ENCODE measurements at regions not wholly inside any gene's neighbourhood (a gene's known extent, or its start where the extent isn't known, plus 50 kb on each side); places are given as distances from the start of the nearest gene placed in this dataset.

- in situ Hi-C loops (cut with MboI), result no loop called here
- FAIRE-seq, result no peak
- no TSS peak for BruUV-seq (replicated peaks)
- no peak for DNase-seq (ENCODE audit: extremely low read depth in 1 of 4, low spot score in 3 of 4)
- TF ChIP-seq, protein P1, sequence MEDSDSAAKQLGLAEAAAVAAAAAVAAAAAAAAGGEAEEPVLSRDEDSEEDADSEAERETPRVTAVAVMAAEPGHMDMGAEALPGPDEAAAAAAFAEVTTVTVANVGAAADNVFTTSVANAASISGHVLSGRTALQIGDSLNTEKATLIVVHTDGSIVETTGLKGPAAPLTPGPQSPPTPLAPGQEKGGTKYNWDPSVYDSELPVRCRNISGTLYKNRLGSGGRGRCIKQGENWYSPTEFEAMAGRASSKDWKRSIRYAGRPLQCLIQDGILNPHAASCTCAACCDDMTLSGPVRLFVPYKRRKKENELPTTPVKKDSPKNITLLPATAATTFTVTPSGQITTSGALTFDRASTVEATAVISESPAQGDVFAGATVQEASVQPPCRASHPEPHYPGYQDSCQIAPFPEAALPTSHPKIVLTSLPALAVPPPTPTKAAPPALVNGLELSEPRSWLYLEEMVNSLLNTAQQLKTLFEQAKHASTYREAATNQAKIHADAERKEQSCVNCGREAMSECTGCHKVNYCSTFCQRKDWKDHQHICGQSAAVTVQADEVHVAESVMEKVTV (CRISPR knock-in tag; IDR thresholded peaks at IDR 0.05), result no peak
- no peak for TF ChIP-seq TAF7 (tag; IDR thresholded peaks at IDR 0.05)
- no peak for TF ChIP-seq ETV5 (CRISPR knock-in tag; IDR thresholded peaks at IDR 0.05; ENCODE audit: low read depth)
- 0 out of 2 replicates have a peak, but pooled peaks have one; percentile 31 for TF ChIP-seq MAFF (IDR thresholded peaks at IDR 0.05; ENCODE audit: low read length)
- no peak for TF ChIP-seq PCBP2 (IDR thresholded peaks at IDR 0.05; ENCODE audit: low read depth, low read length, poor library complexity, severe bottlenecking)
- TF ChIP-seq ZNF316 (IDR thresholded peaks at IDR 0.05), result peak; percentile 38; the same call in 1 of the 2 replicates
- TF ChIP-seq SMARCA5 (IDR thresholded peaks at IDR 0.05), result no peak
- no peak for TF ChIP-seq SRSF3 (IDR thresholded peaks at IDR 0.05; ENCODE audit: insufficient read depth, low read length)
- TF ChIP-seq, protein P2, sequence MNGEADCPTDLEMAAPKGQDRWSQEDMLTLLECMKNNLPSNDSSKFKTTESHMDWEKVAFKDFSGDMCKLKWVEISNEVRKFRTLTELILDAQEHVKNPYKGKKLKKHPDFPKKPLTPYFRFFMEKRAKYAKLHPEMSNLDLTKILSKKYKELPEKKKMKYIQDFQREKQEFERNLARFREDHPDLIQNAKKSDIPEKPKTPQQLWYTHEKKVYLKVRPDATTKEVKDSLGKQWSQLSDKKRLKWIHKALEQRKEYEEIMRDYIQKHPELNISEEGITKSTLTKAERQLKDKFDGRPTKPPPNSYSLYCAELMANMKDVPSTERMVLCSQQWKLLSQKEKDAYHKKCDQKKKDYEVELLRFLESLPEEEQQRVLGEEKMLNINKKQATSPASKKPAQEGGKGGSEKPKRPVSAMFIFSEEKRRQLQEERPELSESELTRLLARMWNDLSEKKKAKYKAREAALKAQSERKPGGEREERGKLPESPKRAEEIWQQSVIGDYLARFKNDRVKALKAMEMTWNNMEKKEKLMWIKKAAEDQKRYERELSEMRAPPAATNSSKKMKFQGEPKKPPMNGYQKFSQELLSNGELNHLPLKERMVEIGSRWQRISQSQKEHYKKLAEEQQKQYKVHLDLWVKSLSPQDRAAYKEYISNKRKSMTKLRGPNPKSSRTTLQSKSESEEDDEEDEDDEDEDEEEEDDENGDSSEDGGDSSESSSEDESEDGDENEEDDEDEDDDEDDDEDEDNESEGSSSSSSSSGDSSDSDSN (IDR thresholded peaks at IDR 0.05; ENCODE audit: borderline replicate concordance in 1 of 2, low read depth in 2 of 2, low read length in 2 of 2), result no peak
- 0% methylated on average over 1 of the region's 1 CpG for WGBS (ENCODE audit: insufficient coverage, low coverage, missing lambda C conversion rate)
- intact Hi-C loops (cut with micrococcal nuclease), result no loop called here
- H3K9me3 ChIP-seq (replicated peaks; ENCODE audit: control insufficient read depth, insufficient read depth, low read depth, low read length), result no peaks in the 10 kb centered on the region
- H3K27me3 ChIP-seq (ENCODE audit: control insufficient read depth in 2 of 2, insufficient read depth in 2 of 2, low read length in 2 of 2), result no peaks in the 10 kb centered on the region
- POLR2A ChIA-PET, result no interaction called here
- no peak overlapping the region for H3K4me3 ChIP-seq
- no peak for ATAC-seq
- H3K4me2 ChIP-seq (ENCODE audit: insufficient read depth, low read length), result no peak overlapping the region
- H3K4me1 ChIP-seq (replicated peaks in 1 of 2; ENCODE audit: control insufficient read depth in 2 of 2, insufficient read depth in 2 of 2, low read length in 2 of 2), result no peaks in the 10 kb centered on the region
- no peaks in the 10 kb centered on the region for H4K20me1 ChIP-seq (replicated peaks; ENCODE audit: control insufficient read depth, insufficient read depth, low read length)
- H3K36me3 ChIP-seq (ENCODE audit: control insufficient read depth, insufficient read depth, low read length), result no peaks in the 10 kb centered on the region
- no peak overlapping the region for H3K9ac ChIP-seq (ENCODE audit: insufficient read depth in 1 of 2, low read depth in 2 of 2, low read length in 2 of 2)
- H3K27ac ChIP-seq (ENCODE audit: extremely low read depth, low read depth, low read length), result no peak overlapping the region
- no peak overlapping the region for H2AFZ ChIP-seq (ENCODE audit: low read depth, low read length)
- no peaks in the 10 kb centered on the region for H3K79me2 ChIP-seq (ENCODE audit: control insufficient read depth, insufficient read depth, low read length)
- H3K9me1 ChIP-seq (ENCODE audit: control insufficient read depth, insufficient read depth, low read length), result no peaks in the 10 kb centered on the region
- CTCF ChIA-PET (ENCODE audit: low intra/inter-chr PET ratio), result no interaction called here
These were observed 480.4 kb downstream of the NR4A2 start for GRCh38 chr2:155852156-155852555.

Data from K562 (cell line).